Caco-2 (cell line): ENCODE measurements at regions not wholly inside any gene's neighbourhood (a gene's known extent, or its start where the extent isn't known, plus 50 kb on each side); places are given as distances from the start of the nearest gene placed in this dataset.

Source experiments
- BruUV-seq: library from RNA; stranded (reverse); fragments of 400-500 nt; replicated peaks from 2 replicates; lab custom pipeline; 2021; lab: Mats Ljungman, UMichigan
- CTCF ChIA-PET: fragments of 300-600 bp; sonication (Branson Sonifier 250); formaldehyde crosslinking; loops from one replicate; lab custom pipeline; 2022; ENCODE audit warnings: antibody characterized with exemption; lab: Charles Lee
- POLR2A ChIA-PET: fragments of 300-600 bp; sonication (Branson Sonifier 250); formaldehyde crosslinking; loops from one replicate; lab custom pipeline; 2022; ENCODE audit warnings: antibody characterized with exemption; lab: Charles Lee
- DNase-seq, 2 experiments: peaks; one replicate each; pipeline versions ENCODE4 v3.0.0 to v3.0.0-alpha.2; 2020 to 2022
- H3K27me3 ChIP-seq: replicated peaks from 2 replicates; pipeline ENCODE4 v1.6.0; 2011; ENCODE audit warnings: low read length; ENCODE audit not compliant: control insufficient read depth, insufficient read depth
- H3K36me3 ChIP-seq: 2 replicates; pipeline ENCODE4 v1.5.1; 2011; ENCODE audit warnings: low read length; ENCODE audit not compliant: control insufficient read depth, insufficient read depth
- H3K4me1 ChIP-seq: fragments of 250-450 bp; sonication (Bioruptor Pico); 2 replicates; pipeline ENCODE4 v1.5.1; 2020; ENCODE audit warnings: mild to moderate bottlenecking
- H3K4me3 ChIP-seq: 2 replicates; pipeline ENCODE4 v1.5.1; 2011; ENCODE audit warnings: low read depth, mild to moderate bottlenecking, control low read depth, low read length
- H3K9me3 ChIP-seq: fragments of 250-450 bp; sonication (Bioruptor Pico); 2 replicates; pipeline ENCODE4 v1.5.1; 2020; ENCODE audit warnings: mild to moderate bottlenecking, moderate library complexity
- H3K27ac Mint-ChIP-seq: one replicate; pipeline ENCODE4 v1.8.0; 2022; ENCODE audit warnings: mixed read lengths; ENCODE audit not compliant: unreplicated experiment
- H3K27me3 Mint-ChIP-seq: one replicate; pipeline ENCODE4 v1.8.0; 2022; ENCODE audit warnings: mixed read lengths; ENCODE audit not compliant: insufficient read depth, unreplicated experiment
- H3K36me3 Mint-ChIP-seq: one replicate; pipeline ENCODE4 v1.8.0; 2022; ENCODE audit warnings: mild to moderate bottlenecking, mixed read lengths; ENCODE audit not compliant: insufficient read depth, unreplicated experiment
- H3K4me1 Mint-ChIP-seq: one replicate; pipeline ENCODE4 v1.8.0; 2022; ENCODE audit warnings: low read depth, mixed read lengths; ENCODE audit not compliant: unreplicated experiment
- H3K4me3 Mint-ChIP-seq: one replicate; pipeline ENCODE4 v1.8.0; 2022; ENCODE audit warnings: mild to moderate bottlenecking, moderate library complexity, mixed read lengths; ENCODE audit not compliant: unreplicated experiment
- H3K9me3 Mint-ChIP-seq: one replicate; pipeline ENCODE4 v1.8.0; 2022; ENCODE audit warnings: mixed read lengths; ENCODE audit not compliant: unreplicated experiment
- CTCF ChIP-seq, 2 experiments: fragments of 200-600 bp in 1 of 2; IDR thresholded peaks; 1 replicate in 1 of 2; 2 replicates in 1 of 2; pipeline versions ENCODE4 v1.5.1 to v1.8.0; 2011 to 2022; ENCODE audit warnings: antibody characterized with exemption in 1 of 2, control low read depth in 1 of 2, inconsistent platforms in 1 of 2, low read depth in 1 of 2, low read length in 1 of 2, mild to moderate bottlenecking in 1 of 2, moderate library complexity in 1 of 2; ENCODE audit not compliant: insufficient read depth in 1 of 2, severe bottlenecking in 1 of 2, unreplicated experiment in 1 of 2
- intact Hi-C: fragments of 100-400 bp; cut with micrococcal nuclease; formaldehyde crosslinking; loops from one replicate; pipeline ENCODE4 v1.10.0; 2022; ENCODE audit not compliant: unreplicated experiment

GRCh38 chrX:456146-456545 is 69.4 kb upstream of the PPP2R3B start:
- no peaks in the 10 kb centered on the region for H3K27me3 ChIP-seq
- H3K27me3 Mint-ChIP-seq: peaks cover 3% of the 10 kb centered on the region
- no peak for TF ChIP-seq CTCF (IDR thresholded peaks at IDR 0.05; ENCODE audit: insufficient read depth in 1 of 2, low read depth in 1 of 2, low read length in 1 of 2, severe bottlenecking in 1 of 2, unreplicated experiment in 1 of 2)
- H3K4me1 Mint-ChIP-seq: no peaks in the 10 kb centered on the region
- no peak overlapping the region for H3K4me3 Mint-ChIP-seq
- H3K36me3 Mint-ChIP-seq: no peaks in the 10 kb centered on the region
- H3K36me3 ChIP-seq: no peaks in the 10 kb centered on the region
- no peak for DNase-seq
- no peak overlapping the region for H3K27ac Mint-ChIP-seq
- BruUV-seq: no TSS peak
- peaks cover 41% of the 10 kb centered on the region for H3K9me3 Mint-ChIP-seq
- no peaks in the 10 kb centered on the region for H3K4me1 ChIP-seq
- POLR2A ChIA-PET: no interaction called here
- intact Hi-C loops: no loop called here
- H3K9me3 ChIP-seq: peaks cover 5% of the 10 kb centered on the region; the same call in 1 of the 2 replicates
- CTCF ChIA-PET: no interaction called here
- H3K4me3 ChIP-seq: no peak overlapping the region

- H3K36me3 Mint-ChIP-seq: no peaks in the 10 kb centered on the region
- no peak overlapping the region for H3K27ac Mint-ChIP-seq
- H3K27me3 ChIP-seq: no peaks in the 10 kb centered on the region
- ChIA-PET POLR2A (no interaction called here), CTCF (no interaction called here)
- TF ChIP-seq CTCF (IDR thresholded peaks at IDR 0.05; ENCODE audit: insufficient read depth in 1 of 2, low read depth in 1 of 2, low read length in 1 of 2, severe bottlenecking in 1 of 2, unreplicated experiment in 1 of 2): no peak
- no peaks in the 10 kb centered on the region for H3K4me1 Mint-ChIP-seq
- H3K4me3 ChIP-seq: no peak overlapping the region
- H3K4me1 ChIP-seq: no peaks in the 10 kb centered on the region
- H3K36me3 ChIP-seq: no peaks in the 10 kb centered on the region
- BruUV-seq: no TSS peak
- H3K9me3 ChIP-seq: peaks cover 5% of the 10 kb centered on the region; the same call in 1 of the 2 replicates
- DNase-seq: no peak
- H3K9me3 Mint-ChIP-seq: peaks cover 47% of the 10 kb centered on the region
- H3K4me3 Mint-ChIP-seq: no peak overlapping the region
- intact Hi-C loops: no loop called here
- peaks cover 3% of the 10 kb centered on the region for H3K27me3 Mint-ChIP-seq
These were observed 70.0 kb upstream of the PPP2R3B start for GRCh38 chrX:456551-457291.

- ChIA-PET CTCF (no interaction called here), POLR2A (no interaction called here)
- Mint-ChIP-seq H3K27ac (no peak overlapping the region), H3K4me1 (no peaks in the 10 kb centered on the region), H3K9me3 (peaks cover 47% of the 10 kb centered on the region), H3K4me3 (no peak overlapping the region), H3K36me3 (no peaks in the 10 kb centered on the region), H3K27me3 (peaks cover under 1% of the 10 kb centered on the region)
- no peaks in the 10 kb centered on the region for H3K27me3 ChIP-seq
- H3K4me1 ChIP-seq: no peaks in the 10 kb centered on the region
- no peak for DNase-seq
- H3K4me3 ChIP-seq: no peak overlapping the region
- peaks cover 5% of the 10 kb centered on the region; the same call in 1 of the 2 replicates for H3K9me3 ChIP-seq
- TF ChIP-seq CTCF (IDR thresholded peaks at IDR 0.05; ENCODE audit: insufficient read depth in 1 of 2, low read depth in 1 of 2, low read length in 1 of 2, severe bottlenecking in 1 of 2, unreplicated experiment in 1 of 2): no peak
- BruUV-seq: no TSS peak
- no peaks in the 10 kb centered on the region for H3K36me3 ChIP-seq
- intact Hi-C loops: no loop called here
These were observed 70.6 kb upstream of the PPP2R3B start for GRCh38 chrX:457292-457679.
